ENCODE measurements at regions not wholly inside any gene's neighbourhood (a gene's known extent, or its start where the extent isn't known, plus 50 kb on each side); places are given as distances from the start of the nearest gene placed in this dataset.

DNA sequence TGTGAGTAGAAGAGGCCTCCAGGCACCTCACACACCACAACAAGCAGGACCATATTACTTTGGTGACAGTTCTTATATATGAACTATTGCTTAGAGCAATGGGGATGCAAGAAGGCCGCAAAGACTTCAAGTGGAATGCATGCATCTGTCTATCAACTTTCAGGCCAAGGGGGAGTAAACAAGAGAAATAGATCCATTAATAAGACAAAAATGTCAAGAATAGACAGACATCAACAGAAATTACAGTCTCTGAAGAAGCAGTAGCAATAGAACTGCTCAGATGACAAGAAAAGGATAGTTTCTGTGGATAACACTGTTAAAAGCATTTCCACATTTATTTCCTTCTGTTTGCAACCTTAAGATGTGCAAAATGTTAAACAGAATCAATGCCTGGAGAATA lies 1057.7 kb downstream of the UQCRFS1 start (continued):
- TF ChIP-seq MLLT1 (IDR thresholded peaks at IDR 0.05) = no peak

- ChIA-PET POLR2A (interaction anchor here (0.6 kb wide), 1 partner anchor 62 kb away, joined by 3 read pairs; no protein-coding TSS in a partner anchor), RAD21 (ENCODE audit: unreplicated experiment) (interaction anchor here (0.8 to 1.5 kb wide), 4 partner anchors 8 to 180 kb away, joined by 3 to 4 read pairs (median 3); no protein-coding TSS in a partner anchor)
These were observed 1058.9 kb downstream of the UQCRFS1 start for GRCh38 chr19:28154077-28154476.

GRCh38 chr19:28153123-28153522 lies 1059.8 kb downstream of the UQCRFS1 start:
- ChIA-PET POLR2A (no interaction called here), CTCF (interaction anchor here (2.6 to 4.2 kb wide), 3 partner anchors 15 to 177 kb away, joined by 7 to 31 read pairs (median 13); no protein-coding TSS in a partner anchor), SMC1A (ENCODE audit: uncharacterized antibody, unreplicated experiment) (interaction anchor here (1.2 to 4.2 kb wide), 10 partner anchors 12 to 145 kb away, joined by 3 to 26 read pairs (median 6); no protein-coding TSS in a partner anchor), RAD21 (ENCODE audit: unreplicated experiment) (interaction anchor here (1.0 to 3.2 kb wide), 4 partner anchors 14 to 180 kb away, joined by 3 to 14 read pairs (median 3); no protein-coding TSS in a partner anchor)
- no peaks in the 10 kb centered on the region for H3K36me3 ChIP-seq (ENCODE audit: control insufficient read depth in 2 of 2, insufficient read depth in 2 of 2, low read length in 1 of 2)
- DNase-seq (ENCODE audit: low read depth, low spot score) (no peak), ATAC-seq (no peak), FAIRE-seq (no peak)
- no peaks in the 10 kb centered on the region for H3K4me1 ChIP-seq (ENCODE audit: control insufficient read depth, insufficient read depth, low read length)
- in situ Hi-C loops (cut with MboI) (no loop called here), intact Hi-C loops (cut with micrococcal nuclease; ENCODE audit: unreplicated experiment) (no loop called here)
- WGBS (ENCODE audit: insufficient coverage, insufficient replicate concordance, low lambda C conversion rate, missing lambda C conversion rate) = 72% methylated on average over 3 of the region's 3 CpGs
- BruUV-seq (replicated peaks) = no TSS peak
- H3K79me2 ChIP-seq (ENCODE audit: control insufficient read depth, insufficient read depth, low read length) = no peaks in the 10 kb centered on the region
- H4K20me1 ChIP-seq (ENCODE audit: control insufficient read depth, insufficient read depth) = no peaks in the 10 kb centered on the region
- H3K4me3 ChIP-seq = no peak overlapping the region
- H3K9me3 ChIP-seq (replicated peaks; ENCODE audit: control insufficient read depth, insufficient read depth, low read length) = no peaks in the 10 kb centered on the region
- H3K27ac ChIP-seq (ENCODE audit: control insufficient read depth, insufficient read depth) = no peak overlapping the region
- H3K4me2 ChIP-seq (ENCODE audit: control insufficient read depth, insufficient read depth) = no peak overlapping the region
- no peaks in the 10 kb centered on the region for H3K27me3 ChIP-seq (replicated peaks in 1 of 2; ENCODE audit: control insufficient read depth in 2 of 2, insufficient read depth in 2 of 2, low read length in 1 of 2)
- H3K9ac ChIP-seq (ENCODE audit: control insufficient read depth, insufficient read depth, low read length) = no peak overlapping the region
- H2AFZ ChIP-seq (ENCODE audit: control insufficient read depth, low read depth, low read length) = no peak overlapping the region
- no peak for TF ChIP-seq CBFB (IDR thresholded peaks at IDR 0.05; ENCODE audit: low read depth)
- TF ChIP-seq MYC (IDR thresholded peaks at IDR 0.05; ENCODE audit: insufficient read depth, insufficient read length, insufficient replicate concordance, low read length, severe bottlenecking) = no peak
- TF ChIP-seq MXI1 (IDR thresholded peaks at IDR 0.05; ENCODE audit: low read depth, low read length) = no peak
- TF ChIP-seq JUND (IDR thresholded peaks at IDR 0.05; ENCODE audit: low read depth, low read length) = no peak
- TF ChIP-seq ZBTB11 (CRISPR knock-in tag; IDR thresholded peaks at IDR 0.05) = no peak
- TF ChIP-seq ZNF217 (IDR thresholded peaks at IDR 0.05) = no peak
- TF ChIP-seq YY1 (IDR thresholded peaks at IDR 0.05; ENCODE audit: low read depth, low read length) = no peak
- no peak for TF ChIP-seq TCF7 (IDR thresholded peaks at IDR 0.05; ENCODE audit: borderline replicate concordance)
- no peak for TF ChIP-seq TAF1 (IDR thresholded peaks at IDR 0.05; ENCODE audit: borderline replicate concordance, low read depth, low read length)

More at GRCh38 chr19:28154077-28154476, 1058.9 kb downstream of the UQCRFS1 start:
- in situ Hi-C loops (cut with MboI) = no loop called here
- no peak for ATAC-seq
- no peak for DNase-seq (ENCODE audit: low read depth, low spot score)
- no peaks in the 10 kb centered on the region for H4K20me1 ChIP-seq (ENCODE audit: control insufficient read depth, insufficient read depth)
- TF ChIP-seq POU2F2 (IDR thresholded peaks at IDR 0.05; ENCODE audit: borderline replicate concordance, low read depth, low read length) = no peak
- intact Hi-C loops (cut with micrococcal nuclease; ENCODE audit: unreplicated experiment) = no loop called here
- ChIA-PET SMC1A (ENCODE audit: uncharacterized antibody, unreplicated experiment) (interaction anchor here (0.7 to 3.9 kb wide), 5 partner anchors 77 to 146 kb away, joined by 4 to 26 read pairs (median 7); no protein-coding TSS in a partner anchor), CTCF (interaction anchor here (4.2 kb wide), 1 partner anchor 141 kb away, joined by 31 read pairs; no protein-coding TSS in a partner anchor)
- FAIRE-seq = no peak
- no peak overlapping the region for H2AFZ ChIP-seq (ENCODE audit: control insufficient read depth, low read depth, low read length)
- H3K9ac ChIP-seq (ENCODE audit: control insufficient read depth, insufficient read depth, low read length) = no peak overlapping the region
- no peak overlapping the region for H3K27ac ChIP-seq (ENCODE audit: control insufficient read depth, insufficient read depth)
- H3K4me2 ChIP-seq (ENCODE audit: control insufficient read depth, insufficient read depth) = no peak overlapping the region
- no peaks in the 10 kb centered on the region for H3K4me1 ChIP-seq (ENCODE audit: control insufficient read depth, insufficient read depth, low read length)
- no peaks in the 10 kb centered on the region for H3K27me3 ChIP-seq (replicated peaks in 1 of 2; ENCODE audit: control insufficient read depth in 2 of 2, insufficient read depth in 2 of 2, low read length in 1 of 2)
- H3K36me3 ChIP-seq (ENCODE audit: control insufficient read depth in 2 of 2, insufficient read depth in 2 of 2, low read length in 1 of 2) = no peaks in the 10 kb centered on the region
- no TSS peak for BruUV-seq (replicated peaks)
- 16% methylated on average over 2 of the region's 2 CpGs for WGBS (ENCODE audit: insufficient coverage, insufficient replicate concordance, low lambda C conversion rate, missing lambda C conversion rate)
- no peaks in the 10 kb centered on the region for H3K79me2 ChIP-seq (ENCODE audit: control insufficient read depth, insufficient read depth, low read length)
- H3K9me3 ChIP-seq (replicated peaks; ENCODE audit: control insufficient read depth, insufficient read depth, low read length) = no peaks in the 10 kb centered on the region
- H3K4me3 ChIP-seq = no peak overlapping the region
